GM10248 (cell line): ENCODE measurements at regions not wholly inside any gene's neighbourhood (a gene's known extent, or its start where the extent isn't known, plus 50 kb on each side); places are given as distances from the start of the nearest gene placed in this dataset.

Experiments
- CTCF ChIA-PET: fragments of 300-600 bp; sonication (Branson Sonifier 250); formaldehyde crosslinking; extraction: SDS; loops from one replicate; lab custom pipeline; 2021; ENCODE audit warnings: antibody characterized with exemption; lab: Yijun Ruan, JAX
- POLR2A ChIA-PET: fragments of 350-650 bp; sonication (Branson Sonifier 250); formaldehyde crosslinking; extraction: SDS; loops from one replicate; lab custom pipeline; 2020; ENCODE audit warnings: antibody characterized with exemption; lab: Yijun Ruan, JAX
- DNase-seq: peaks from one replicate; pipeline ENCODE4 v3.0.0; 2012; ENCODE audit errors: extremely low spot score
- CTCF ChIP-seq: IDR thresholded peaks from 2 replicates; pipeline ENCODE4 v1.5.1; 2012; ENCODE audit warnings: mild to moderate bottlenecking, low read depth; ENCODE audit errors: extremely low read depth, missing control alignments, control extremely low read depth

GRCh38 chr15:87401973-87402372 lies 854.6 kb downstream of the NTRK3 start:
- no peak for DNase-seq
- ChIA-PET CTCF (interaction anchor here (1.4 kb wide), 1 partner anchor 22 kb away, joined by 3 read pairs; no protein-coding TSS in a partner anchor), POLR2A (no interaction called here)
- TF ChIP-seq CTCF, result no peak

- POLR2A ChIA-PET, result no interaction called here
- TF ChIP-seq CTCF, result no peak
- DNase-seq, result no peak
- CTCF ChIA-PET, result interaction anchor here (1.8 kb wide), 1 partner anchor 10 kb away, joined by 4 read pairs; no protein-coding TSS in a partner anchor
Measured at GRCh38 chr15:87394676-87395075, 861.9 kb downstream of the NTRK3 start.

GRCh38 chr15:87387766-87388165 lies 868.8 kb downstream of the NTRK3 start:
- CTCF ChIA-PET, result interaction anchor here (1.4 kb wide), 1 partner anchor 11 kb away, joined by 4 read pairs; no protein-coding TSS in a partner anchor
- DNase-seq, result no peak
- POLR2A ChIA-PET, result no interaction called here
- TF ChIP-seq CTCF, result no peak

- no peak for DNase-seq
- POLR2A ChIA-PET, result no interaction called here
- TF ChIP-seq CTCF, result no peak
- CTCF ChIA-PET, result no interaction called here
Measured at GRCh38 chr15:87374339-87374738, 882.2 kb downstream of the NTRK3 start.

- POLR2A ChIA-PET, result no interaction called here
- CTCF ChIA-PET, result no interaction called here
- no peak for TF ChIP-seq CTCF
- DNase-seq, result no peak
Measured at GRCh38 chr15:87369269-87369668, 887.3 kb downstream of the NTRK3 start.

GRCh38 chr15:87368511-87368910 lies 888.0 kb downstream of the NTRK3 start:
- CTCF ChIA-PET, result interaction anchor here (0.9 kb wide), 1 partner anchor 22 kb away, joined by 3 read pairs; no protein-coding TSS in a partner anchor
- POLR2A ChIA-PET, result no interaction called here
- no peak for TF ChIP-seq CTCF
- DNase-seq, result no peak
